ENCODE measurements at regions not wholly inside any gene's neighbourhood (a gene's known extent, or its start where the extent isn't known, plus 50 kb on each side); places are given as distances from the start of the nearest gene placed in this dataset.

GRCh38 chr13:75146436-75146835 lies 335.5 kb downstream of the TBC1D4 start:
- Mint-ChIP-seq H3K36me3 (no peaks in the 10 kb centered on the region), H3K9me3 (peaks cover 2 to 8% (median 3%) of the 10 kb centered on the region in 7 donors), H3K4me3 (no peak overlapping the region), H3K27ac (no peak overlapping the region), H3K27me3 (ENCODE audit: low read depth in 3 of 3) (peaks cover 0 to 2% (median 0%) of the 10 kb centered on the region in 3 donors), H3K4me1 (no peaks in the 10 kb centered on the region)
- H2AFZ ChIP-seq (ENCODE audit: insufficient read depth, low read depth, low read length, poor library complexity, severe bottlenecking), result no peak overlapping the region
- H3K27me3 ChIP-seq (ENCODE audit: control insufficient read depth in 2 of 2, insufficient read depth in 2 of 2, low read length in 2 of 2), result no peaks in the 10 kb centered on the region
- no peak overlapping the region for H3K9ac ChIP-seq (ENCODE audit: insufficient read depth, low read length, poor library complexity, severe bottlenecking)
- no peaks in the 10 kb centered on the region for H3K79me2 ChIP-seq (ENCODE audit: insufficient read depth, low read length)
- no peak for DNase-seq
- WGBS (ENCODE audit: insufficient coverage), result no CpG with 5 or more reads among the region's 1 CpG
- intact Hi-C loops (cut with micrococcal nuclease), result no loop called here
- peaks cover 0 to 7% of the 10 kb centered on the region in 2 donors for H3K9me3 ChIP-seq (replicated peaks in 1 of 2; ENCODE audit: control insufficient read depth in 1 of 2, insufficient read depth in 1 of 2, low read length in 2 of 2)
- H3K27ac ChIP-seq (ENCODE audit: low read depth in 1 of 2, low read length in 2 of 2), result no peak overlapping the region
- no peak overlapping the region for H3K4me2 ChIP-seq (replicated peaks; ENCODE audit: extremely low read depth, low read length, poor library complexity, severe bottlenecking)
- no peak overlapping the region for H3K4me3 ChIP-seq (replicated peaks in 1 of 3; ENCODE audit: low read depth in 2 of 3, low read length in 3 of 3)
- no peak for TF ChIP-seq CTCF (IDR thresholded peaks at IDR 0.05)
- H3K36me3 ChIP-seq (replicated peaks in 1 of 2; ENCODE audit: control insufficient read depth in 1 of 2, insufficient read depth in 2 of 2, low read length in 2 of 2), result no peaks in the 10 kb centered on the region
- no peaks in the 10 kb centered on the region for H4K20me1 ChIP-seq (ENCODE audit: insufficient read depth, low read length)
- H3K4me1 ChIP-seq (ENCODE audit: control insufficient read depth in 1 of 2, insufficient read depth in 2 of 2, low read length in 2 of 2), result no peaks in the 10 kb centered on the region

GRCh38 chr13:75145927-75146326 lies 336.0 kb downstream of the TBC1D4 start:
- H2AFZ ChIP-seq (ENCODE audit: insufficient read depth, low read depth, low read length, poor library complexity, severe bottlenecking), result no peak overlapping the region
- WGBS (ENCODE audit: insufficient coverage), result 89% methylated on average over 1 of the region's 1 CpG
- Mint-ChIP-seq H3K9me3 (peaks cover 2 to 8% (median 3%) of the 10 kb centered on the region in 7 donors), H3K4me3 (no peak overlapping the region), H3K27me3 (ENCODE audit: low read depth in 3 of 3) (peaks cover 0 to 2% (median 0%) of the 10 kb centered on the region in 3 donors), H3K27ac (no peak overlapping the region), H3K36me3 (no peaks in the 10 kb centered on the region), H3K4me1 (no peaks in the 10 kb centered on the region)
- H3K9me3 ChIP-seq (replicated peaks in 1 of 2; ENCODE audit: control insufficient read depth in 1 of 2, insufficient read depth in 1 of 2, low read length in 2 of 2), result peaks cover 0 to 4% of the 10 kb centered on the region in 2 donors
- DNase-seq, result no peak
- TF ChIP-seq CTCF (IDR thresholded peaks at IDR 0.05), result no peak
- intact Hi-C loops (cut with micrococcal nuclease), result no loop called here
- no peaks in the 10 kb centered on the region for H3K79me2 ChIP-seq (ENCODE audit: insufficient read depth, low read length)
- H3K9ac ChIP-seq (ENCODE audit: insufficient read depth, low read length, poor library complexity, severe bottlenecking), result no peak overlapping the region
- no peaks in the 10 kb centered on the region for H3K36me3 ChIP-seq (replicated peaks in 1 of 2; ENCODE audit: control insufficient read depth in 1 of 2, insufficient read depth in 2 of 2, low read length in 2 of 2)
- no peaks in the 10 kb centered on the region for H3K4me1 ChIP-seq (ENCODE audit: control insufficient read depth in 1 of 2, insufficient read depth in 2 of 2, low read length in 2 of 2)
- no peaks in the 10 kb centered on the region for H3K27me3 ChIP-seq (ENCODE audit: control insufficient read depth in 2 of 2, insufficient read depth in 2 of 2, low read length in 2 of 2)
- no peak overlapping the region for H3K4me2 ChIP-seq (replicated peaks; ENCODE audit: extremely low read depth, low read length, poor library complexity, severe bottlenecking)
- no peaks in the 10 kb centered on the region for H4K20me1 ChIP-seq (ENCODE audit: insufficient read depth, low read length)
- no peak overlapping the region for H3K4me3 ChIP-seq (replicated peaks in 1 of 3; ENCODE audit: low read depth in 2 of 3, low read length in 3 of 3)
- H3K27ac ChIP-seq (ENCODE audit: low read depth in 1 of 2, low read length in 2 of 2), result no peak overlapping the region

Measured in CD14-positive monocyte (primary cell).